LNCaP clone FGC (cell line): ENCODE measurements at regions not wholly inside any gene's neighbourhood (a gene's known extent, or its start where the extent isn't known, plus 50 kb on each side); places are given as distances from the start of the nearest gene placed in this dataset.

Source experiments
- DNase-seq: peaks from one replicate; pipeline ENCODE4 v3.0.0-alpha.2; 2011; ENCODE audit warnings: low read depth
- H3K4me3 ChIP-seq: 2 replicates; pipeline ENCODE4 v1.5.1; 2011; ENCODE audit warnings: mild to moderate bottlenecking, low read depth, low read length, control low read depth
- TF ChIP-seq, protein P1 (sequence below): IDR thresholded peaks from 2 replicates; pipeline ENCODE4 v1.5.1; 2012; ENCODE audit warnings: mild to moderate bottlenecking; ENCODE audit not compliant: control insufficient read depth, insufficient read depth; ENCODE audit errors: extremely low read depth

DNA sequence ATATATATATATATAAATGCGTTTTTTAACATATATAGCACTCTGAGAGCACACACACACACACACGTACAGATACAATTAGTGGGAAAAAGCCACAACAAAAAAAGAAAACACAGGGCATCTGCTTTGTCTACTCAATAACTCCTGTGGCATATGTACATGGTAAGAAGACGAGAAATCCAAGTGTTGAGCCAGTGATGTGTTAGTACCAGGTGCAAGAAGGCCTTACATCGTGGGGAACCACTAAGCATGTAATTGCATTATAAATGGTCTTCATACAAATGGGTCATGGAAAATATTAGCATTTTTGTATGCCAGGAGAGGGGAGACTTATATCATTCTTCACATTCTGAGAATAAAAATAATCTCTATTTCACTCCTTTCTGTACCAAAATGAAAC, 62.7 kb upstream of the FAM47B start:
- no peak overlapping the region for H3K4me3 ChIP-seq
- no peak for DNase-seq
- TF ChIP-seq, protein P1, sequence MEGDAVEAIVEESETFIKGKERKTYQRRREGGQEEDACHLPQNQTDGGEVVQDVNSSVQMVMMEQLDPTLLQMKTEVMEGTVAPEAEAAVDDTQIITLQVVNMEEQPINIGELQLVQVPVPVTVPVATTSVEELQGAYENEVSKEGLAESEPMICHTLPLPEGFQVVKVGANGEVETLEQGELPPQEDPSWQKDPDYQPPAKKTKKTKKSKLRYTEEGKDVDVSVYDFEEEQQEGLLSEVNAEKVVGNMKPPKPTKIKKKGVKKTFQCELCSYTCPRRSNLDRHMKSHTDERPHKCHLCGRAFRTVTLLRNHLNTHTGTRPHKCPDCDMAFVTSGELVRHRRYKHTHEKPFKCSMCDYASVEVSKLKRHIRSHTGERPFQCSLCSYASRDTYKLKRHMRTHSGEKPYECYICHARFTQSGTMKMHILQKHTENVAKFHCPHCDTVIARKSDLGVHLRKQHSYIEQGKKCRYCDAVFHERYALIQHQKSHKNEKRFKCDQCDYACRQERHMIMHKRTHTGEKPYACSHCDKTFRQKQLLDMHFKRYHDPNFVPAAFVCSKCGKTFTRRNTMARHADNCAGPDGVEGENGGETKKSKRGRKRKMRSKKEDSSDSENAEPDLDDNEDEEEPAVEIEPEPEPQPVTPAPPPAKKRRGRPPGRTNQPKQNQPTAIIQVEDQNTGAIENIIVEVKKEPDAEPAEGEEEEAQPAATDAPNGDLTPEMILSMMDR = no peak

DNA sequence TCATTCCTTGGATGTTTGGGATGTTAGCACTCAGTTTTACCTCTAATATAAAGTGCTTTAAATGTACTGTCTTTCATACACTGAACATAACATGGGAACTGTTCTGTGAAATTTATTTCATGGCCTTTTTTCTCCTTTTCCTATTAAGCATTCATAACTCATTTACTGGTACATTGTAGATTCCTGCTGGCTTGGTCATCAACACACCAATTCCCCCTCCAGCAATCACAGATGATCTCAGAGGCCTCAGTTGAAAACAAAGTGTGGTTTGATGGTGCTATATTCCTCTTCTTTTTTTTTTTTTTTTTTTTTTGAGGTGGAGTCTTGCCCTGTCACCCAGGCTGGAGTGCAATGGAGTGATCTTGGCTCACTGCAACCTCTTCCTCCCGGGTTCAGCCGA, 61.9 kb upstream of the FAM47B start:
- no peak for DNase-seq
- TF ChIP-seq, protein P1 = no peak
- no peak overlapping the region for H3K4me3 ChIP-seq

DNA sequence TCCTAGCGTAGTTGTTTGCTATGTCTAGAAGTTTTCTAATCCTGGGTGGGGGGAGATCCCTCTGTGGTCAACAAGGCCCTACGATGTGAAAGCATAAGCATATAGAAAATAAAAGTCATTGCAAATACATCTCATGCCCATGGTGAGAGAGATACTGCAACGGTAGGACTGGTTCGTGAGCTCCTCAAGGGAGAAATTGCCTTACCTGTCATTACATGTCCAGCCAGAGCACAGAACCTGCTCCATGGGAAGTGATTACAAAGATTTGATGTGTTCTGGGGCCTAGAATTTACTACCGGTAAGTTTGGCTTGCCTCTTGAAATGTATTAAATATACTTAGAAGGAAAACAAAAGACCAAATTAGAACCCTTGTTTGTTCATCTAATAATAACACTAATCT, 60.9 kb upstream of the FAM47B start:
- TF ChIP-seq, protein P1 = no peak
- H3K4me3 ChIP-seq = no peak overlapping the region
- no peak for DNase-seq

DNA sequence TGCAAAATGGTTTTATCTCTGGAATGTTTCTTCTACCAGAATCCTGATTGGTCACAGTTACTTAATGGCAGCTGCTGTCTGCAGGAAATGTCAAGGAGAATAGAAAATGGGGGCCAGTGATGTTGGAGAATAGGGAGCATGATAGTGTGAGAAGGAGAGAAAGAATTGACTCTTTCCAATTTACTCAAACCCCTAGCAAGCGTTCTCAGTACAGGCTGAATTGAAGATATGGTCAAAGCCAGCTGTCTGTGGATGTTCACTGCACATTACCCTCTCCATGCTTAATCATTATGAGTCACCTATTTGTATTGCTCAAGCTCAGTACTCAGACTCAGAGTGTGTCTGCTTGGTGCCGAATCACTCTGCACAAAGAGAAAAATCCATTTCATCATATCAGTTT, 57.8 kb upstream of the FAM47B start:
- TF ChIP-seq, protein P1 = no peak
- no peak for DNase-seq
- no peak overlapping the region for H3K4me3 ChIP-seq

DNA sequence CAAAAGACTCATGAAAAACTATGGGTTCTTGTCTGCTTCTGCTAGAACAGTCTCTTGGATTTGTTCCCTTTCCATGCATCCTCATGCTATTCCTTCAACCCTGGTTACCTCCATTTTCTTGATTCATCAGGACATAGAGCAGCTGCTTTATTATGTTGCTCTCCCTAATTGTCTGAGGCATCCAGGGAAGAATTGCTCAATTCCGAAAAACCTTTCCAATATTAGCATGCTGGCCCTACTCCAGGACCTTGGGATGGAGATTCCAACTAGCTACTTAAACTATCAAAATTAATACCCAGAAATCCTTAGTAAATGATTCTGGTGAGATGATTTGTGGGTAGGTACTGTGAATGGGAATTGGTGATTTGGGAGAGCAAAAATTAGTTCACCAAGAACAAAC, 56.6 kb upstream of the FAM47B start:
- TF ChIP-seq, protein P1 = no peak
- no peak overlapping the region for H3K4me3 ChIP-seq
- DNase-seq = no peak

DNA sequence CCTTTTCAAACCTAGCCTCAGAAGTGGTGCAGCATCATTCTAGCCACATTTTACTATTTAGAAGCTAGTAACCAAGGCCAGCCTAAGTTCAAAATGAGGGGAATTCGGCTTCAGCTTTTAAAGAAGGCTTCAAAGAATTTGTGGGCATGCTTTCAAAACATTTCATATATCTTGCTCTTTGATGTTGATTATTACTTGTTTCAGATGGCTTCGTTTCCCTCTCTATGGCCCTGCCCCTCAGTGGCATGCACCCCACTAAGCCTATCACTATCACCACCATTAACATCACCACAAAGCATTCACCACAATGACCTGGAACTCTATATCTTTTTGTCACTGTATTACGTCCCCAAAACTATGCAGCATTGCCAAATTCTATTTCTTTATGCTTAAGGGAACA, 51.2 kb upstream of the FAM47B start:
- DNase-seq = no peak
- TF ChIP-seq, protein P1 = no peak
- H3K4me3 ChIP-seq = no peak overlapping the region
